Natural killer cell (primary cell): ENCODE measurements at regions not wholly inside any gene's neighbourhood (a gene's known extent, or its start where the extent isn't known, plus 50 kb on each side); places are given as distances from the start of the nearest gene placed in this dataset.

ENCODE experiments used
- ATAC-seq, 3 donors: fragments of 150-1000 bp in 2 of 3; fragments of 200-7000 bp in 1 of 3; cut with Tn5 transposase; 1 replicate in 1 of 3; 2 replicates in 2 of 3; pipeline ENCODE4 v1.10.0; 2021; ENCODE audit warnings: mild to moderate bottlenecking in 2 of 3, moderate library complexity in 2 of 3
- DNase-seq, 2 donors: peaks; one replicate each; pipeline versions ENCODE4 v3.0.0 to v3.0.0-alpha.2; 2013 to 2021; ENCODE audit warnings: mixed read lengths in 1 of 2
- H3K27ac ChIP-seq: one replicate; pipeline ENCODE4 v1.5.1; 2013; ENCODE audit warnings: mild to moderate bottlenecking, low read length
- H3K27me3 ChIP-seq: one replicate; pipeline ENCODE4 v1.6.1; 2013; ENCODE audit warnings: low read length; ENCODE audit not compliant: control insufficient read depth, insufficient read depth
- H3K36me3 ChIP-seq: one replicate; pipeline ENCODE4 v1.6.1; 2013; ENCODE audit warnings: low read length; ENCODE audit not compliant: control insufficient read depth, insufficient read depth
- H3K4me1 ChIP-seq: one replicate; pipeline ENCODE4 v1.6.1; 2013; ENCODE audit warnings: low read length; ENCODE audit not compliant: control insufficient read depth, insufficient read depth
- H3K4me3 ChIP-seq: one replicate; pipeline ENCODE4 v1.5.1; 2013; ENCODE audit warnings: low read length
- H3K9me3 ChIP-seq: one replicate; pipeline ENCODE4 v1.6.1; 2013; ENCODE audit warnings: low read length; ENCODE audit not compliant: control insufficient read depth, insufficient read depth
- H3K27ac Mint-ChIP-seq, 2 donors: one replicate each; pipeline ENCODE4 v1.8.0; 2022; ENCODE audit warnings: mild to moderate bottlenecking in 2 of 2, mixed read lengths in 2 of 2, moderate library complexity in 1 of 2
- H3K27me3 Mint-ChIP-seq, 2 donors: one replicate each; pipeline ENCODE4 v1.8.0; 2022; ENCODE audit warnings: low read depth in 2 of 2, mixed read lengths in 2 of 2
- H3K36me3 Mint-ChIP-seq: one replicate; pipeline ENCODE4 v1.8.0; 2022; ENCODE audit warnings: mixed read lengths
- H3K4me1 Mint-ChIP-seq, 2 donors: one replicate each; pipeline ENCODE4 v1.8.0; 2022; ENCODE audit warnings: mixed read lengths in 2 of 2
- H3K4me3 Mint-ChIP-seq: one replicate; pipeline ENCODE4 v1.8.0; 2022; ENCODE audit warnings: mild to moderate bottlenecking, moderate library complexity, mixed read lengths
- H3K9me3 Mint-ChIP-seq, 2 donors: one replicate each; pipeline ENCODE4 v1.8.0; 2022; ENCODE audit warnings: mixed read lengths in 2 of 2
- WGBS: methylation state at CpG from one replicate; pipeline ENCODE4 v1.1.7; 2013; ENCODE audit warnings: missing lambda C conversion rate; ENCODE audit not compliant: insufficient coverage; 5-methylcytosine and 5-hydroxymethylcytosine counted together
- intact Hi-C: fragments of 100-400 bp; cut with micrococcal nuclease; formaldehyde crosslinking; loops from one replicate; pipeline ENCODE4 v1.14.2; 2022
- TF ChIP-seq, protein P1 (sequence below): fragments of 200-600 bp; IDR thresholded peaks from one replicate; pipeline ENCODE4 v1.8.0; 2022; ENCODE audit warnings: antibody characterized with exemption

DNA sequence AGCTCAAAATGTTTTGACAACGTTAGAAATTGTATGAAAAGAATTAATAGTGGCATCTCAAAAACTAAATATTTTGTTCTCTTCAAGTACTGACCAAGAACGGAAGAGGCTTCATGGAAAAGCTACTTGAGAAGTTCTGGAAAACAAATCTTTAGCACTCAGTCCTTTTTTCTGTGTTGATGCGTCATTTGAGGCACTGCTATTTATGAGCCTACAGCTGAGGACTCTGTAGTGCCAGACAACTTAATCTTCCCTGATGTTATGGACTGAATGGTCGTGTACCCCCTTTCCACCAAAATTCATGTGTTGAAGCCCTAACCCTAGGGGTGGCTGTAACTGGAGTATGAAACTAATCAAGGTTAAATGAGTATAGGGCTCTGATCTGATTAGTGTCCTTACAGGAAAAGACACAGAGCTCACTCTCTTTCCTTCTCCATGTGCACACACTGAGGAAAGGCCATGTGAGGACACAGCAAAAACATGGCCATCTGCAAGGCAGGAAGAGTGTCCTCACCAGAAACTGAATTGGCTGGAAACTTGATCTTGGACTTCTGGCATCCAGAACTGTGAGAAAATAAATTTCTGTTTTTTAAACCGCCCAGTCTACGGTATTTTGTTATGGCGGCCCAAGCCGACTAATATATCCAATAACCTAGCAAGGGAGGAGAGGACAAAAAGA is 337.0 kb upstream of the CLEC14A start:
- ATAC-seq (no peak), DNase-seq (no peak)
- H3K4me1 ChIP-seq, result no peaks in the 10 kb centered on the region
- Mint-ChIP-seq H3K4me3 (no peak overlapping the region), H3K27me3 (no peaks in the 10 kb centered on the region), H3K36me3 (no peaks in the 10 kb centered on the region), H3K9me3 (peaks cover 6 to 12% of the 10 kb centered on the region in 2 donors), H3K27ac (no peak overlapping the region), H3K4me1 (no peaks in the 10 kb centered on the region)
- intact Hi-C loops, result no loop called here
- H3K27ac ChIP-seq, result no peak overlapping the region
- TF ChIP-seq, protein P1, sequence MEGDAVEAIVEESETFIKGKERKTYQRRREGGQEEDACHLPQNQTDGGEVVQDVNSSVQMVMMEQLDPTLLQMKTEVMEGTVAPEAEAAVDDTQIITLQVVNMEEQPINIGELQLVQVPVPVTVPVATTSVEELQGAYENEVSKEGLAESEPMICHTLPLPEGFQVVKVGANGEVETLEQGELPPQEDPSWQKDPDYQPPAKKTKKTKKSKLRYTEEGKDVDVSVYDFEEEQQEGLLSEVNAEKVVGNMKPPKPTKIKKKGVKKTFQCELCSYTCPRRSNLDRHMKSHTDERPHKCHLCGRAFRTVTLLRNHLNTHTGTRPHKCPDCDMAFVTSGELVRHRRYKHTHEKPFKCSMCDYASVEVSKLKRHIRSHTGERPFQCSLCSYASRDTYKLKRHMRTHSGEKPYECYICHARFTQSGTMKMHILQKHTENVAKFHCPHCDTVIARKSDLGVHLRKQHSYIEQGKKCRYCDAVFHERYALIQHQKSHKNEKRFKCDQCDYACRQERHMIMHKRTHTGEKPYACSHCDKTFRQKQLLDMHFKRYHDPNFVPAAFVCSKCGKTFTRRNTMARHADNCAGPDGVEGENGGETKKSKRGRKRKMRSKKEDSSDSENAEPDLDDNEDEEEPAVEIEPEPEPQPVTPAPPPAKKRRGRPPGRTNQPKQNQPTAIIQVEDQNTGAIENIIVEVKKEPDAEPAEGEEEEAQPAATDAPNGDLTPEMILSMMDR, result no peak
- no peaks in the 10 kb centered on the region for H3K36me3 ChIP-seq
- peaks cover 5% of the 10 kb centered on the region for H3K9me3 ChIP-seq
- 95% methylated on average over 4 of the region's 8 CpGs for WGBS
- H3K27me3 ChIP-seq, result no peaks in the 10 kb centered on the region
- no peak overlapping the region for H3K4me3 ChIP-seq

GRCh38 chr14:38589747-38590350 is 334.0 kb upstream of the CLEC14A start:
- intact Hi-C loops, result no loop called here
- H3K27ac ChIP-seq, result no peak overlapping the region
- H3K9me3 Mint-ChIP-seq, result peaks cover 6 to 9% of the 10 kb centered on the region in 2 donors

GRCh38 chr14:38583471-38583870 is 327.6 kb upstream of the CLEC14A start:
- H3K27ac Mint-ChIP-seq, result no peak overlapping the region
- Histone ChIP-seq H3K4me1 (no peaks in the 10 kb centered on the region), H3K27me3 (no peaks in the 10 kb centered on the region), H3K36me3 (no peaks in the 10 kb centered on the region), H3K4me3 (no peak overlapping the region), H3K9me3 (no peaks in the 10 kb centered on the region), H3K27ac (no peak overlapping the region)
- 88% methylated on average over 1 of the region's 1 CpG for WGBS
- ATAC-seq (no peak), DNase-seq (no peak)
- no peak overlapping the region for H3K4me3 Mint-ChIP-seq
- H3K27me3 Mint-ChIP-seq, result no peaks in the 10 kb centered on the region
- no peaks in the 10 kb centered on the region for H3K36me3 Mint-ChIP-seq
- no peaks in the 10 kb centered on the region for H3K4me1 Mint-ChIP-seq
- TF ChIP-seq, protein P1, result no peak
- intact Hi-C loops, result no loop called here
- peaks cover 1 to 2% of the 10 kb centered on the region in 2 donors for H3K9me3 Mint-ChIP-seq

More at GRCh38 chr14:38589747-38590350, 334.0 kb upstream of the CLEC14A start:
- DNase-seq (no peak), ATAC-seq (no peak)
- Histone ChIP-seq H3K27me3 (no peaks in the 10 kb centered on the region), H3K9me3 (peaks cover 5% of the 10 kb centered on the region), H3K36me3 (no peaks in the 10 kb centered on the region), H3K4me3 (no peak overlapping the region), H3K4me1 (no peaks in the 10 kb centered on the region)
- no peak overlapping the region for H3K27ac Mint-ChIP-seq
- no peaks in the 10 kb centered on the region for H3K27me3 Mint-ChIP-seq
- 87% methylated on average over 2 of the region's 3 CpGs for WGBS
- TF ChIP-seq, protein P1, result no peak
- H3K4me3 Mint-ChIP-seq, result no peak overlapping the region
- no peaks in the 10 kb centered on the region for H3K4me1 Mint-ChIP-seq
- no peaks in the 10 kb centered on the region for H3K36me3 Mint-ChIP-seq

- no peaks in the 10 kb centered on the region for H3K36me3 ChIP-seq
- intact Hi-C loops, result no loop called here
- TF ChIP-seq, protein P1, result no peak
- no peaks in the 10 kb centered on the region for H3K4me1 ChIP-seq
- no peaks in the 10 kb centered on the region for H3K9me3 ChIP-seq
- WGBS, result 86% methylated on average over 4 of the region's 4 CpGs
- Mint-ChIP-seq H3K9me3 (peaks cover 3 to 5% of the 10 kb centered on the region in 2 donors), H3K4me3 (no peak overlapping the region), H3K27me3 (no peaks in the 10 kb centered on the region), H3K36me3 (no peaks in the 10 kb centered on the region), H3K4me1 (no peaks in the 10 kb centered on the region), H3K27ac (no peak overlapping the region)
- no peaks in the 10 kb centered on the region for H3K27me3 ChIP-seq
- no peak for ATAC-seq
- H3K27ac ChIP-seq, result no peak overlapping the region
- no peak overlapping the region for H3K4me3 ChIP-seq
- no peak for DNase-seq
These were observed 322.4 kb upstream of the CLEC14A start for GRCh38 chr14:38578278-38578681.
